ENCODE measurements at regions not wholly inside any gene's neighbourhood (a gene's known extent, or its start where the extent isn't known, plus 50 kb on each side); places are given as distances from the start of the nearest gene placed in this dataset.

- Histone ChIP-seq H3K27ac (no peak overlapping the region), H3K9me3 (ENCODE audit: severe bottlenecking) (no peaks in the 10 kb centered on the region), H3K36me3 (no peaks in the 10 kb centered on the region), H3K27me3 (ENCODE audit: insufficient read depth, low read depth, severe bottlenecking) (no peaks in the 10 kb centered on the region), H3K4me3 (ENCODE audit: low read depth, low read length) (no peak overlapping the region)
- no peak for TF ChIP-seq CTCF (IDR thresholded peaks at IDR 0.05; ENCODE audit: low read depth, low read length)
- no peak for DNase-seq
These were observed 240.4 kb upstream of the MARCKS start for GRCh38 chr6:113616701-113617274.

GRCh38 chr6:113619077-113619476 lies 238.1 kb upstream of the MARCKS start:
- DNase-seq, result no peak
- Histone ChIP-seq H3K27ac (no peak overlapping the region), H3K36me3 (no peaks in the 10 kb centered on the region), H3K4me3 (ENCODE audit: low read depth, low read length) (no peak overlapping the region), H3K9me3 (ENCODE audit: severe bottlenecking) (no peaks in the 10 kb centered on the region), H3K27me3 (ENCODE audit: insufficient read depth, low read depth, severe bottlenecking) (no peaks in the 10 kb centered on the region)
- no peak for TF ChIP-seq CTCF (IDR thresholded peaks at IDR 0.05; ENCODE audit: low read depth, low read length)

GRCh38 chr6:113620386-113620785 lies 236.8 kb upstream of the MARCKS start:
- Histone ChIP-seq H3K27ac (no peak overlapping the region), H3K27me3 (ENCODE audit: insufficient read depth, low read depth, severe bottlenecking) (no peaks in the 10 kb centered on the region)
- TF ChIP-seq CTCF (IDR thresholded peaks at IDR 0.05; ENCODE audit: low read depth, low read length), result no peak

GRCh38 chr6:113622254-113622653 lies 234.9 kb upstream of the MARCKS start:
- Histone ChIP-seq H3K36me3 (no peaks in the 10 kb centered on the region), H3K9me3 (ENCODE audit: severe bottlenecking) (no peaks in the 10 kb centered on the region), H3K27ac (no peak overlapping the region), H3K4me3 (ENCODE audit: low read depth, low read length) (no peak overlapping the region), H3K27me3 (ENCODE audit: insufficient read depth, low read depth, severe bottlenecking) (no peaks in the 10 kb centered on the region)
- TF ChIP-seq CTCF (IDR thresholded peaks at IDR 0.05; ENCODE audit: low read depth, low read length), result no peak
- no peak for DNase-seq

More at GRCh38 chr6:113620386-113620785, 236.8 kb upstream of the MARCKS start:
- H3K9me3 ChIP-seq (ENCODE audit: severe bottlenecking), result no peaks in the 10 kb centered on the region
- H3K4me3 ChIP-seq (ENCODE audit: low read depth, low read length), result no peak overlapping the region
- DNase-seq, result no peak
- H3K36me3 ChIP-seq, result no peaks in the 10 kb centered on the region

GRCh38 chr6:113623129-113623528 lies 234.0 kb upstream of the MARCKS start:
- no peak for TF ChIP-seq CTCF (IDR thresholded peaks at IDR 0.05; ENCODE audit: low read depth, low read length)

GRCh38 chr6:113625850-113626249 lies 231.3 kb upstream of the MARCKS start:
- TF ChIP-seq CTCF (IDR thresholded peaks at IDR 0.05; ENCODE audit: low read depth, low read length), result no peak
- H3K27me3 ChIP-seq (ENCODE audit: insufficient read depth, low read depth, severe bottlenecking), result no peaks in the 10 kb centered on the region
- H3K36me3 ChIP-seq, result no peaks in the 10 kb centered on the region
- H3K4me3 ChIP-seq (ENCODE audit: low read depth, low read length), result no peak overlapping the region
- DNase-seq, result no peak
- no peaks in the 10 kb centered on the region for H3K9me3 ChIP-seq (ENCODE audit: severe bottlenecking)
- no peak overlapping the region for H3K27ac ChIP-seq

More at GRCh38 chr6:113623129-113623528, 234.0 kb upstream of the MARCKS start:
- Histone ChIP-seq H3K27ac (no peak overlapping the region), H3K9me3 (ENCODE audit: severe bottlenecking) (no peaks in the 10 kb centered on the region), H3K27me3 (ENCODE audit: insufficient read depth, low read depth, severe bottlenecking) (no peaks in the 10 kb centered on the region), H3K4me3 (ENCODE audit: low read depth, low read length) (no peak overlapping the region), H3K36me3 (no peaks in the 10 kb centered on the region)
- no peak for DNase-seq

All from WERI-Rb-1 (cell line).